HEK293T (cell line): ENCODE measurements at regions not wholly inside any gene's neighbourhood (a gene's known extent, or its start where the extent isn't known, plus 50 kb on each side); places are given as distances from the start of the nearest gene placed in this dataset.

ENCODE experiments used
- ARNT ChIP-seq: fragments of 450-650 bp; IDR thresholded peaks from 2 replicates; pipeline ENCODE4 v1.6.1; 2017; ENCODE audit warnings: mild to moderate bottlenecking
- BHLHE40 ChIP-seq: fragments of 450-650 bp; IDR thresholded peaks from 2 replicates; pipeline ENCODE4 v1.6.1; 2016; ENCODE audit warnings: mild to moderate bottlenecking, moderate library complexity, borderline replicate concordance
- FOXA1 ChIP-seq: fragments of 450-650 bp; IDR thresholded peaks from 2 replicates; pipeline ENCODE4 v1.6.1; 2016; ENCODE audit warnings: mild to moderate bottlenecking
- LEF1 ChIP-seq: fragments of 450-650 bp; IDR thresholded peaks from 2 replicates; pipeline ENCODE4 v1.6.1; 2017; ENCODE audit warnings: mild to moderate bottlenecking, borderline replicate concordance
- NFRKB ChIP-seq: fragments of 450-650 bp; IDR thresholded peaks from 2 replicates; pipeline ENCODE4 v1.6.1; 2016; ENCODE audit warnings: mild to moderate bottlenecking, moderate library complexity
- SP1 ChIP-seq: fragments of 450-650 bp; IDR thresholded peaks from 2 replicates; pipeline ENCODE4 v1.6.1; 2017
- SUZ12 ChIP-seq: fragments of 450-650 bp; IDR thresholded peaks from 2 replicates; pipeline ENCODE4 v1.6.1; 2016; ENCODE audit warnings: mild to moderate bottlenecking
- ZNF384 ChIP-seq: fragments of 450-650 bp; IDR thresholded peaks from 2 replicates; pipeline ENCODE4 v1.6.1; 2016

GRCh38 chr14:89621791-89622638, 205.0 kb upstream of the FOXN3 start:
- TF ChIP-seq ZNF384 (no peak), SUZ12 (no peak), SP1 (no peak), BHLHE40 (no peak), FOXA1 (no peak), ARNT (no peak), NFRKB (no peak), LEF1 (no peak)
